Mucosa of descending colon (tissue), 3 donors: ENCODE measurements at regions not wholly inside any gene's neighbourhood (a gene's known extent, or its start where the extent isn't known, plus 50 kb on each side); places are given as distances from the start of the nearest gene placed in this dataset.

Source experiments
- ATAC-seq: fragments of 200-7000 bp; cut with Tn5 transposase; one replicate; pipeline ENCODE4 v1.9.1; 2020; ENCODE audit warnings: mild to moderate bottlenecking, moderate library complexity
- DNase-seq, 3 donors: peaks; one replicate each; pipeline ENCODE4 v3.0.0-alpha.2; 2020
- H3K36me3 ChIP-seq: fragments of 200-600 bp; one replicate; pipeline ENCODE4 v1.8.0; 2021; ENCODE audit warnings: low read depth, mild to moderate bottlenecking
- H3K4me1 ChIP-seq: fragments of 200-600 bp; one replicate; pipeline ENCODE4 v1.8.0; 2021; ENCODE audit warnings: low read depth, mild to moderate bottlenecking
- H3K4me3 ChIP-seq: fragments of 200-600 bp; one replicate; pipeline ENCODE4 v1.8.0; 2021; ENCODE audit warnings: mild to moderate bottlenecking
- H3K9me3 ChIP-seq: fragments of 200-600 bp; one replicate; pipeline ENCODE4 v1.8.0; 2021; ENCODE audit warnings: mild to moderate bottlenecking
- CTCF ChIP-seq: fragments of 200-600 bp; IDR thresholded peaks from one replicate; pipeline ENCODE4 v1.8.0; 2022; ENCODE audit warnings: antibody characterized with exemption, mild to moderate bottlenecking
- intact Hi-C, 2 donors: fragments of 100-400 bp; cut with DNase I in 1 of 2; cut with micrococcal nuclease in 1 of 2; formaldehyde crosslinking; loops; one replicate each; pipeline versions ENCODE4 v1.11.0 to v1.11.1; 2022; cut with DNase I, micrococcal nuclease
- donor health status: DM: no; HTN: no; CAD: no; lungs with moderate emphysema.
- donor health status: DM: no; HTN: no; CAD: no.
- donor health status: DM: no; HTN: yes; CAD: no.

DNA sequence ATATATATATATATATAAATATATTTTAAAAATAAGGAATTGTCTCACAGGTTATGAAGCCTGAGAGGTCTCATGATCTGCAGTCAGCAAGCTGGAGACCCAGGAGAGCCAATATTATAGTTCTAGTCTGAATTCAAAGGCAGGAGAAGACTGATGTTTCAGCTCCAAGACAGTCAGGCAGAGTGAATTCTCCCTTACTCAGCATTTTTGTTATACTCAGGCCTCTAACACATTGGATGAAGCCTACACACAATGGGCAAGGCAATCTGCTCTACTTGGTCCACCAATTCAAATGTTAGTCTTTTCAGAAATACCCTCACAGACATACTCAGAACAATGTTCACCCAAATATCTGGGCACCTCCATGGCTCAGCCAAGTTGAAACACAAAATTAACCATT, 157.2 kb downstream of the GOLIM4 start:
- ATAC-seq (no peak), DNase-seq (no peak)
- TF ChIP-seq CTCF = no peak
- intact Hi-C loops = no loop called here
- Histone ChIP-seq H3K9me3 (no peaks in the 10 kb centered on the region), H3K4me1 (no peaks in the 10 kb centered on the region), H3K36me3 (no peaks in the 10 kb centered on the region), H3K4me3 (no peak overlapping the region)

GRCh38 chr3:167936019-167936418, 159.7 kb downstream of the GOLIM4 start:
- ATAC-seq (no peak), DNase-seq (no peak)
- no peak for TF ChIP-seq CTCF
- Histone ChIP-seq H3K4me1 (no peaks in the 10 kb centered on the region), H3K4me3 (no peak overlapping the region), H3K9me3 (no peaks in the 10 kb centered on the region), H3K36me3 (no peaks in the 10 kb centered on the region)
- intact Hi-C loops = no loop called here

DNA sequence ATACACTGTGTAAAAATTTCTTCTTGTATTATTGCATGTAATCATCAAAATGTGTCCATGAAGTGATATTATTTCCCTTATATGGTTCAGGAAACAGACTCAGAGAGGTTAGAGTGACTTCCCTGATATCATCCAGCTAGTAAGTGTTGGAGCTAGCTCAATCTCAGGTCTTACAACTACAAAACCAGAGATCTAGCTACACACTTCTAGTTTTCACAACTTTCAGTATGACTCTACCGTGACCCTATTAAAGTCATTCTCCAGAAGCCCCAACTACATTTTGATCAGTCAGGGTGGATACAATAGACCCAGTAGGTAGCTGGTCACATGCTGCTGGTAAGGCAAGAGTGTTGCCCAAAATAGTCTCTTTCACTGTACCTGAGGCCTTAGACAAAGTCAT, 165.3 kb downstream of the GOLIM4 start:
- Histone ChIP-seq H3K36me3 (no peaks in the 10 kb centered on the region), H3K4me1 (no peaks in the 10 kb centered on the region), H3K4me3 (no peak overlapping the region), H3K9me3 (no peaks in the 10 kb centered on the region)
- ATAC-seq (no peak), DNase-seq (no peak)
- no peak for TF ChIP-seq CTCF
- intact Hi-C loops = no loop called here

DNA sequence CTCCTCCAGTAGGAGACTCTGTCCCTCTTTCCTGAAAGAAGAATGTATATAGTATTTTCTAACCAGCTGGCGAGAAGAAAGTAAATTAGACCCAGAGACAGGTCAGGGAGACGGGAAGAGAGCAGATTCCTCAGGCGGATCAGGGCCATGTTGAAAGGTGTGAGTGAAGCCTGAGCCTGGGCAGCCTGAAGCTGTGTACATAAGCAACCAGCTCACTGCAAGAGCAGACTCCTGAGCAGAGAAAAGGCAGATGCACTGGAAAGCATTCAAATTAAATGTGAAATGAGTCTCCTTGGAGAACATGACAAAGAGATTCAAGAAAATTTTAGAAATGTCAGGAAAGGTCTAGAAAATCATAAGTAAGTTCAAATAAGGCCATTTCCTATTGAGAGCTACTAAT, 165.8 kb downstream of the GOLIM4 start:
- Histone ChIP-seq H3K4me1 (no peaks in the 10 kb centered on the region), H3K4me3 (no peak overlapping the region), H3K36me3 (no peaks in the 10 kb centered on the region), H3K9me3 (no peaks in the 10 kb centered on the region)
- no peak for DNase-seq
- TF ChIP-seq CTCF = no peak
- intact Hi-C loops = loop anchor here in 1 of 2 donors (10.0 kb wide), 1 partner anchor 115 kb away; no protein-coding TSS in a partner anchor
- no peak for ATAC-seq

DNA sequence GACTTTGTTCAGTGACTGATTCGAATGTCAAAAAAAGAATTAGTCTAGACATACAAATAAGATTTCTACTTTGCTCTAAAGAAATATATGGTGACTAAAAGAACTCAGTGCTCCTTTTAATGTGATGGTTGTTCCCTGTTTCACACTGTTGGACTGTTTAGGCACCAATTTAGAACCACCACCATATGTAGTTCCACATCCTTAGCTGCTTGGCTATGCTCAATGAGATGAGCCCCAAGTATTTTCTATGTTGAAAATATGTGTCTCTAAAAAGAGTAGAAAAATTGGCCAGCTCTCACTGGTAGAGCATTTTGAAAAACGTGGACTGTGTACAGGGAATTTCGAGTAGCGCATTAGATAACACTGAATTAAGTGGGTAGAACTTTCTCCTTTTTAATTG, 167.3 kb downstream of the GOLIM4 start:
- intact Hi-C loops = loop anchor here in 1 of 2 donors (10.0 kb wide), 1 partner anchor 116 kb away; no protein-coding TSS in a partner anchor
- H3K9me3 ChIP-seq = no peaks in the 10 kb centered on the region
- no peaks in the 10 kb centered on the region for H3K36me3 ChIP-seq
- no peak for TF ChIP-seq CTCF
- no peaks in the 10 kb centered on the region for H3K4me1 ChIP-seq
- DNase-seq (no peak), ATAC-seq (no peak)
- H3K4me3 ChIP-seq = no peak overlapping the region

GRCh38 chr3:167920747-167921146, 175.0 kb downstream of the GOLIM4 start:
- Histone ChIP-seq H3K36me3 (no peaks in the 10 kb centered on the region), H3K4me1 (no peaks in the 10 kb centered on the region), H3K4me3 (no peak overlapping the region), H3K9me3 (no peaks in the 10 kb centered on the region)
- DNase-seq (no peak), ATAC-seq (no peak)
- TF ChIP-seq CTCF = no peak
- intact Hi-C loops = loop anchor here in 1 of 2 donors (10.0 kb wide), 1 partner anchor 124 kb away; no protein-coding TSS in a partner anchor
